ENCODE measurements at regions not wholly inside any gene's neighbourhood (a gene's known extent, or its start where the extent isn't known, plus 50 kb on each side); places are given as distances from the start of the nearest gene placed in this dataset.

GRCh38 chr9:88920645-88921044 is 70.6 kb upstream of the S1PR3 start:
- intact Hi-C loops (cut with DNase I): no loop called here
- WGBS, 3 donors: 93 to 100% (median 95%) methylated on average over 1 of the region's 1 CpG

GRCh38 chr9:88922091-88922490 is 69.2 kb upstream of the S1PR3 start:
- Histone ChIP-seq H3K36me3 (ENCODE audit: insufficient read depth in 1 of 2, low read depth in 1 of 2) (no peaks in the 10 kb centered on the region), H3K9me3 (no peaks in the 10 kb centered on the region), H3K27me3 (ENCODE audit: insufficient read depth in 3 of 3, low read length in 2 of 3) (no peaks in the 10 kb centered on the region), H3K4me3 (no peak overlapping the region), H3K4me1 (no peaks in the 10 kb centered on the region), H3K27ac (no peak overlapping the region)
- no peak for DNase-seq
- intact Hi-C loops (cut with DNase I): no loop called here
- 76 to 82% (median 77%) methylated on average over 10 of the region's 10 CpGs for WGBS, 3 donors
- no peak for TF ChIP-seq CTCF (IDR thresholded peaks at IDR 0.05)
- no peak for ATAC-seq

More at GRCh38 chr9:88920645-88921044, 70.6 kb upstream of the S1PR3 start:
- no peaks in the 10 kb centered on the region for H3K27me3 ChIP-seq (ENCODE audit: insufficient read depth in 3 of 3, low read length in 2 of 3)
- no peak overlapping the region for H3K27ac ChIP-seq
- H3K36me3 ChIP-seq (ENCODE audit: insufficient read depth in 1 of 2, low read depth in 1 of 2): no peaks in the 10 kb centered on the region
- H3K9me3 ChIP-seq: no peaks in the 10 kb centered on the region
- H3K4me1 ChIP-seq: no peaks in the 10 kb centered on the region
- no peak for TF ChIP-seq CTCF (IDR thresholded peaks at IDR 0.05)
- ATAC-seq: no peak
- DNase-seq: no peak
- no peak overlapping the region for H3K4me3 ChIP-seq

DNA sequence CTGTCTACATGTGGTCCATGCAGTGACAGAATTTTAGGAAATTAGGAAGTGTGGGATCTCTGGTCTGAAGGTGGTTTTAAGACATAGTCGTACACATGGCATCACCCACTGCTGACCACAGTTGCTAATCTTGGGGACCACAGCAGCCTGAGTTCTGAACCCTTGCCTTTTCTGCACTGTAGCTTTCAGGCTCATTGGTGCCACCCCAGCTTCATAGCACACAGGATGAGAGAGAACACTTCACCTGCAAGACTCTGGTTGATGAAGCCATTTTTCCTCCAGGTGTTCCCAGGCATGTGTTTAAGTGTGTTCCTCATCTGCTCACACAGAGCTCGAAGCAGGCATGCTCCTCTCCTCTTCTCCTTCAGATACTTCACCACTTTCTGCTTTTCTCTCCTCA is 68.2 kb upstream of the S1PR3 start:
- no peaks in the 10 kb centered on the region for H3K36me3 ChIP-seq (ENCODE audit: insufficient read depth in 1 of 2, low read depth in 1 of 2)
- H3K4me3 ChIP-seq: no peak overlapping the region
- ATAC-seq (no peak), DNase-seq (no peak)
- no peaks in the 10 kb centered on the region for H3K4me1 ChIP-seq
- no peaks in the 10 kb centered on the region for H3K9me3 ChIP-seq
- no peaks in the 10 kb centered on the region for H3K27me3 ChIP-seq (ENCODE audit: insufficient read depth in 3 of 3, low read length in 2 of 3)
- intact Hi-C loops (cut with DNase I): no loop called here
- H3K27ac ChIP-seq: no peak overlapping the region
- 69 to 90% (median 70%) methylated on average over 2 of the region's 2 CpGs for WGBS, 3 donors
- TF ChIP-seq CTCF (IDR thresholded peaks at IDR 0.05): no peak

GRCh38 chr9:88923653-88924288 is 67.5 kb upstream of the S1PR3 start:
- ATAC-seq: no peak
- Histone ChIP-seq H3K4me3 (no peak overlapping the region), H3K9me3 (no peaks in the 10 kb centered on the region), H3K36me3 (ENCODE audit: insufficient read depth in 1 of 2, low read depth in 1 of 2) (no peaks in the 10 kb centered on the region), H3K4me1 (no peaks in the 10 kb centered on the region), H3K27ac (no peak overlapping the region), H3K27me3 (ENCODE audit: insufficient read depth in 3 of 3, low read length in 2 of 3) (no peaks in the 10 kb centered on the region)
- DNase-seq: peak in 1 of 2 donors; percentile 19
- TF ChIP-seq CTCF (IDR thresholded peaks at IDR 0.05): no peak
- 75 to 81% (median 76%) methylated on average over 14 of the region's 14 CpGs for WGBS, 3 donors
- intact Hi-C loops (cut with DNase I): no loop called here

DNA sequence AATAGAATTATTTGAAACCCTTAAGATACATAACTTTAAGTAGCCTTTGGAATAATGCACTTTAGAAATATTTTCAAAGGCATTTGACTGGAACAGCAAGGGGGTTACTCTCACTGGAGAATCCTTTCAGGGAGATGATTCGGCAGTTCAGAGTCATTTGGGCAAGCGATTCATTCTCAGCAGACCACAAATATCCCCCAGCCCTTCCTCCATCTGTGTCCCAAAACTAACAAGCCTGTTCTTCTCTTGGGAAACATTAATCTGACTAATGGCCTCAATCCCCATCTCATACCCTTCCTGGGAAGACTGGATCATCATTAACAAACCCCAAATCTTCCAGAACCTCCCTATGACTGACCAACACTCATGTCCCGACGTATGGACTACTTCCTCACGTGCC is 65.8 kb upstream of the S1PR3 start:
- TF ChIP-seq CTCF (IDR thresholded peaks at IDR 0.05): no peak
- ATAC-seq: no peak
- Histone ChIP-seq H3K4me1 (no peaks in the 10 kb centered on the region), H3K27me3 (ENCODE audit: insufficient read depth in 3 of 3, low read length in 2 of 3) (no peaks in the 10 kb centered on the region), H3K27ac (no peak overlapping the region), H3K4me3 (no peak overlapping the region), H3K9me3 (no peaks in the 10 kb centered on the region), H3K36me3 (ENCODE audit: insufficient read depth in 1 of 2, low read depth in 1 of 2) (no peaks in the 10 kb centered on the region)
- WGBS, 3 donors: 75 to 85% (median 79%) methylated on average over 5 of the region's 5 CpGs
- DNase-seq: no peak
- intact Hi-C loops (cut with DNase I): no loop called here
